ENCODE measurements at regions not wholly inside any gene's neighbourhood (a gene's known extent, or its start where the extent isn't known, plus 50 kb on each side); places are given as distances from the start of the nearest gene placed in this dataset.

GRCh38 chr6:1500913-1501312 lies 108.8 kb upstream of the FOXC1 start:
- no peak for TF ChIP-seq CTCF (IDR thresholded peaks at IDR 0.05; ENCODE audit: insufficient read depth, low read length, poor library complexity, severe bottlenecking)
- no peaks in the 10 kb centered on the region for H3K36me3 ChIP-seq (ENCODE audit: control insufficient read depth, insufficient read depth, low read length)
- no peak for DNase-seq (ENCODE audit: low read depth)
- no peak overlapping the region for H3K4me3 ChIP-seq (ENCODE audit: low read depth, low read length)
- H3K27me3 ChIP-seq (ENCODE audit: control insufficient read depth, insufficient read depth, low read length) = peaks cover 6% of the 10 kb centered on the region

DNA sequence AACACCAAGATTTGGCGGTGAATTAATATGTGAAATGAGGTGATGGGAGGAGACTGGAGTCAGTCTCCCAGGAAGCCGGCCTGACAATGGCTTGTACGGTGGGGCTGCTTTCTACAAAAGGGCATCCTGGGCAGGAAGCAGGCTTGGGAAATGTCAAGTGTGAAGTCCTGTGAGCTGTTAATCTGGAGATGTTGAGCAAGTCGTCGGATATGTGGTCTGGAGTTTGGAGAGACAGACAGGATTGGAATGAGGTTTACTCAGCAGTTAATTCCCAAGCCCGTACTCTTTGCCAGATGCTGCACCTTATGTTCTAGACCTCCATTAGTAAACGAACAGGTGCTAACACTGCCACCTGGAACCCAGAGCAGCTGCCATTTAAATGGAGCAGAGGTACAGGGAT lies 107.7 kb upstream of the FOXC1 start:
- no peak overlapping the region for H3K4me3 ChIP-seq (ENCODE audit: low read depth, low read length)
- H3K36me3 ChIP-seq (ENCODE audit: control insufficient read depth, insufficient read depth, low read length) = no peaks in the 10 kb centered on the region
- DNase-seq (ENCODE audit: low read depth) = no peak
- no peak for TF ChIP-seq CTCF (IDR thresholded peaks at IDR 0.05; ENCODE audit: insufficient read depth, low read length, poor library complexity, severe bottlenecking)
- peaks cover 6% of the 10 kb centered on the region for H3K27me3 ChIP-seq (ENCODE audit: control insufficient read depth, insufficient read depth, low read length)

DNA sequence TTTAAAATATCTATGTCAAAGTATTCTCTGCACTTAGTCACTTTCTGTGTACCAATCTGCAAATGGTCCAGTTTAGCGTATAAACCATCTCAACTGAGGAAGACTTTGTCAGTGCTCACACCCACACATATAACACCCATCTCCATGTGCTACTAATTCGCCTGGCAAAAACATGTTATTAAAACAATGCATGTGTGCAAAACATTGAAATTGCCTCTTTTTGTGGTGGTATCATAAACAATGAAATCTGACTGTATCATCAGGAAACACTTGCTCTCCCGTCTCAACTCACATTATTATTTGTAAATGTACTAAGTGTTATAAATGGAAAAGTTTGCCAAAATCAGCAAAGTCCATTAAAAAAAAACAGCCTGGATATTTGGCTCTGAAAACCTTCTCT lies 105.9 kb upstream of the FOXC1 start:
- H3K27me3 ChIP-seq (ENCODE audit: control insufficient read depth, insufficient read depth, low read length) = peaks cover 6% of the 10 kb centered on the region
- H3K4me3 ChIP-seq (ENCODE audit: low read depth, low read length) = no peak overlapping the region
- DNase-seq (ENCODE audit: low read depth) = no peak
- H3K36me3 ChIP-seq (ENCODE audit: control insufficient read depth, insufficient read depth, low read length) = no peaks in the 10 kb centered on the region
- TF ChIP-seq CTCF (IDR thresholded peaks at IDR 0.05; ENCODE audit: insufficient read depth, low read length, poor library complexity, severe bottlenecking) = no peak

DNA sequence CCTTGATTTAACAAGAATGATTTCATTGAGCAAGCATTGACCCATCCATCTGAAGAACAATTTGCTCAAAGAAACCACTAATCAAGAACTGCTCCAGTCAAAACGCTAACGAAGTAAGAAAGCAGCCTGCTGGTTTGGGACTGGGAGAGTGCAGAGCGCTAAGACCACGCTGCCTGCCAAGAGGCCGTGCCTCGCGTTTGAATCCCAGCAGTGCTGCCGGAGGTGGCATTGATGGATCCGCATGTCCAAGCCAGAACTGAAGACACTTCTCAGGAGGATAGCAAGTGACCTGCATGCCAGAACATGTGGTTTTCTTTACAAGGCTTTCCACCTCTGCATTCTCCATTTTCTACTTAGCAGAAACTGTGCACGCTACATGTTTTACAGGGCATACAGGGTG lies 105.2 kb upstream of the FOXC1 start:
- Histone ChIP-seq H3K4me3 (ENCODE audit: low read depth, low read length) (no peak overlapping the region), H3K27me3 (ENCODE audit: control insufficient read depth, insufficient read depth, low read length) (peaks cover 6% of the 10 kb centered on the region), H3K36me3 (ENCODE audit: control insufficient read depth, insufficient read depth, low read length) (no peaks in the 10 kb centered on the region)
- no peak for TF ChIP-seq CTCF (IDR thresholded peaks at IDR 0.05; ENCODE audit: insufficient read depth, low read length, poor library complexity, severe bottlenecking)
- DNase-seq (ENCODE audit: low read depth) = no peak

- TF ChIP-seq CTCF (IDR thresholded peaks at IDR 0.05; ENCODE audit: insufficient read depth, low read length, poor library complexity, severe bottlenecking) = no peak
- no peak overlapping the region for H3K4me3 ChIP-seq (ENCODE audit: low read depth, low read length)
- no peak for DNase-seq (ENCODE audit: low read depth)
- H3K36me3 ChIP-seq (ENCODE audit: control insufficient read depth, insufficient read depth, low read length) = no peaks in the 10 kb centered on the region
- H3K27me3 ChIP-seq (ENCODE audit: control insufficient read depth, insufficient read depth, low read length) = peaks cover 6% of the 10 kb centered on the region
These were observed 102.5 kb upstream of the FOXC1 start for GRCh38 chr6:1507251-1507650.

DNA sequence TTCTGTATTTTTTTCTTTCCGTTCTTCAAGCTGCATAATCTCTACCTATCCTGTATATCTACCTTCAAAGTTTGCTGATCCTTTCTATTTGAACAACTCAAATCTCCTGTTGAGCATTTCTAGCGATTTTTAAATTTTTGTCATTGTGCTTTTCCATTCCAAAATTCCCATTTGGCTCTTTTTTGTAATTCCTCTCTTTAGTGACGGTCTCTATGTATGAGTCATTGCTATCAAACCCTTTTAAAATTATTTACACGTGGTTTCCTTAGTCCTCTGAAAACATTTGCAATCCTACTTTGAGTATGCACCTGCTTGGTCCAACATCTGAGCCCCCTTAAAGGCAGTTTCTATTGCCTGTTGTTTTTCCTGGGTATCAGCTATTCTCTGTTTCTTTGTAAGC lies 100.5 kb upstream of the FOXC1 start:
- Histone ChIP-seq H3K27me3 (ENCODE audit: control insufficient read depth, insufficient read depth, low read length) (peaks cover 6% of the 10 kb centered on the region), H3K36me3 (ENCODE audit: control insufficient read depth, insufficient read depth, low read length) (no peaks in the 10 kb centered on the region), H3K4me3 (ENCODE audit: low read depth, low read length) (no peak overlapping the region)
- DNase-seq (ENCODE audit: low read depth) = no peak
- TF ChIP-seq CTCF (IDR thresholded peaks at IDR 0.05; ENCODE audit: insufficient read depth, low read length, poor library complexity, severe bottlenecking) = no peak
